GM21825 (cell line): ENCODE measurements at regions not wholly inside any gene's neighbourhood (a gene's known extent, or its start where the extent isn't known, plus 50 kb on each side); places are given as distances from the start of the nearest gene placed in this dataset.

Source experiments
- ATAC-seq: cut with Tn5 transposase; IDR thresholded peaks from one replicate; pipeline ENCODE4 v1.9.1; 2021; ENCODE audit warnings: mild to moderate bottlenecking, moderate library complexity; ENCODE audit not compliant: unreplicated experiment

GRCh38 chrX:39740078-39740477 is 357.7 kb downstream of the BCOR start:
- no peak for ATAC-seq

GRCh38 chrX:39741904-39742303 is 355.9 kb downstream of the BCOR start:
- ATAC-seq, result no peak

GRCh38 chrX:39745818-39746217 is 351.9 kb downstream of the BCOR start:
- ATAC-seq, result no peak

- no peak for ATAC-seq
Measured at GRCh38 chrX:39749135-39749534, 348.6 kb downstream of the BCOR start.

GRCh38 chrX:39749728-39750127 is 348.0 kb downstream of the BCOR start:
- no peak for ATAC-seq

GRCh38 chrX:39750256-39750790 is 347.4 kb downstream of the BCOR start:
- ATAC-seq, result no peak

- ATAC-seq, result no peak
Measured at GRCh38 chrX:39750848-39751247, 346.9 kb downstream of the BCOR start.

- ATAC-seq, result no peak
Measured at GRCh38 chrX:39752815-39753214, 344.9 kb downstream of the BCOR start.

- no peak for ATAC-seq
Measured at GRCh38 chrX:39753293-39753996, 344.3 kb downstream of the BCOR start.

- ATAC-seq, result no peak
Measured at GRCh38 chrX:39755143-39756032, 342.4 kb downstream of the BCOR start.

GRCh38 chrX:39756086-39756883 is 341.5 kb downstream of the BCOR start:
- ATAC-seq, result no peak

GRCh38 chrX:39757971-39758370 is 339.8 kb downstream of the BCOR start:
- no peak for ATAC-seq

- ATAC-seq, result no peak
Measured at GRCh38 chrX:39758791-39759525, 338.8 kb downstream of the BCOR start.

GRCh38 chrX:39759526-39760224 is 338.1 kb downstream of the BCOR start:
- ATAC-seq, result no peak

- ATAC-seq, result no peak
Measured at GRCh38 chrX:39760930-39761329, 336.8 kb downstream of the BCOR start.

GRCh38 chrX:39762266-39762841 is 335.4 kb downstream of the BCOR start:
- ATAC-seq, result no peak

GRCh38 chrX:39764441-39764914 is 333.3 kb downstream of the BCOR start:
- ATAC-seq, result no peak

GRCh38 chrX:39765327-39765726 is 332.4 kb downstream of the BCOR start:
- no peak for ATAC-seq

GRCh38 chrX:39766085-39766726 is 331.6 kb downstream of the BCOR start:
- ATAC-seq, result no peak
